Smooth muscle cell (in vitro differentiated cells): ENCODE measurements at regions not wholly inside any gene's neighbourhood (a gene's known extent, or its start where the extent isn't known, plus 50 kb on each side); places are given as distances from the start of the nearest gene placed in this dataset.

ENCODE experiments used
- DNase-seq: peaks from one replicate; lab custom pipeline; 2025; ENCODE audit not compliant: unreplicated experiment; lab: John Stamatoyannopoulos, UW
- H2AFZ ChIP-seq: fragments of 200-600 bp; sonication (generic); 2 replicates; pipeline ENCODE4 v1.6.0; 2016; ENCODE audit warnings: antibody characterized with exemption, low read depth, mild to moderate bottlenecking
- H3F3A ChIP-seq: fragments of 200-600 bp; sonication (generic); 2 replicates; pipeline ENCODE4 v1.6.0; 2017; ENCODE audit warnings: antibody characterized with exemption, low read depth
- H3K27ac ChIP-seq: fragments of 200-600 bp; sonication (generic); 2 replicates; pipeline ENCODE4 v1.5.1; 2016; ENCODE audit warnings: low read depth, mild to moderate bottlenecking
- H3K27me3 ChIP-seq: fragments of 200-600 bp; sonication (generic); 2 replicates; pipeline ENCODE4 v1.6.1; 2016; ENCODE audit warnings: low read depth, mild to moderate bottlenecking
- H3K36me3 ChIP-seq: fragments of 200-600 bp; sonication (generic); 2 replicates; pipeline ENCODE4 v1.5.1; 2016; ENCODE audit warnings: low read depth
- H3K4me1 ChIP-seq: fragments of 200-600 bp; sonication (generic); 2 replicates; pipeline ENCODE4 v1.5.1; 2016; ENCODE audit warnings: low read depth
- H3K4me2 ChIP-seq: fragments of 200-600 bp; sonication (generic); 2 replicates; pipeline ENCODE4 v1.6.0; 2016; ENCODE audit warnings: mild to moderate bottlenecking
- H3K4me3 ChIP-seq: fragments of 200-600 bp; sonication (generic); 2 replicates; pipeline ENCODE4 v1.5.1; 2016; ENCODE audit warnings: mild to moderate bottlenecking
- H3K79me2 ChIP-seq: fragments of 200-600 bp; sonication (generic); 2 replicates; pipeline ENCODE4 v1.6.0; 2016; ENCODE audit warnings: low read depth, mild to moderate bottlenecking
- H3K9ac ChIP-seq: fragments of 200-600 bp; sonication (generic); 2 replicates; pipeline ENCODE4 v1.6.0; 2016; ENCODE audit warnings: low read depth
- H3K9me3 ChIP-seq: fragments of 200-600 bp; sonication (generic); replicated peaks from 2 replicates; pipeline ENCODE4 v1.5.1; 2016; ENCODE audit warnings: low read depth
- H4K20me1 ChIP-seq: fragments of 200-600 bp; sonication (generic); 2 replicates; pipeline ENCODE4 v1.6.0; 2016; ENCODE audit warnings: low read depth
- CTCF ChIP-seq: fragments of 200-600 bp; sonication (generic); IDR thresholded peaks from 2 replicates; pipeline ENCODE4 v1.5.1; 2017; ENCODE audit warnings: borderline replicate concordance, mild to moderate bottlenecking, antibody characterized with exemption; ENCODE audit not compliant: insufficient read depth, poor library complexity, severe bottlenecking
- WGBS: methylation state at CpG from one replicate; pipeline ENCODE4 v1.1.7; 2016; ENCODE audit warnings: low lambda C conversion rate; 5-methylcytosine and 5-hydroxymethylcytosine counted together

GRCh38 chrX:9388450-9388849, 76.4 kb upstream of the TBL1X start:
- Histone ChIP-seq H3K9ac (no peak overlapping the region), H4K20me1 (no peaks in the 10 kb centered on the region), H3K4me2 (no peak overlapping the region), H3K79me2 (no peaks in the 10 kb centered on the region), H3K27me3 (no peaks in the 10 kb centered on the region), H2AFZ (no peak overlapping the region), H3F3A (no peaks in the 10 kb centered on the region), H3K4me3 (no peak overlapping the region), H3K27ac (no peak overlapping the region), H3K9me3 (no peaks in the 10 kb centered on the region), H3K4me1 (no peaks in the 10 kb centered on the region), H3K36me3 (no peaks in the 10 kb centered on the region)
- no peak for TF ChIP-seq CTCF
- WGBS = 72% methylated on average over 1 of the region's 1 CpG
- no peak for DNase-seq

GRCh38 chrX:9390121-9390520, 74.7 kb upstream of the TBL1X start:
- H4K20me1 ChIP-seq = no peaks in the 10 kb centered on the region
- WGBS = 84% methylated on average over 1 of the region's 1 CpG
- H3K27ac ChIP-seq = no peak overlapping the region
- H3K9me3 ChIP-seq = no peaks in the 10 kb centered on the region
- no peak overlapping the region for H3K4me3 ChIP-seq
- H3F3A ChIP-seq = no peaks in the 10 kb centered on the region
- H3K36me3 ChIP-seq = no peaks in the 10 kb centered on the region
- H3K79me2 ChIP-seq = no peaks in the 10 kb centered on the region
- H3K27me3 ChIP-seq = no peaks in the 10 kb centered on the region
- no peak for DNase-seq
- TF ChIP-seq CTCF = no peak
- no peak overlapping the region for H2AFZ ChIP-seq
- H3K4me2 ChIP-seq = no peak overlapping the region
- H3K4me1 ChIP-seq = no peaks in the 10 kb centered on the region
- no peak overlapping the region for H3K9ac ChIP-seq

- Histone ChIP-seq H3K27ac (no peak overlapping the region), H3K4me2 (no peak overlapping the region), H3K79me2 (no peaks in the 10 kb centered on the region), H3K36me3 (no peaks in the 10 kb centered on the region), H3F3A (no peaks in the 10 kb centered on the region), H3K4me3 (no peak overlapping the region), H2AFZ (no peak overlapping the region), H3K9me3 (no peaks in the 10 kb centered on the region), H3K4me1 (no peaks in the 10 kb centered on the region), H3K9ac (no peak overlapping the region), H4K20me1 (no peaks in the 10 kb centered on the region), H3K27me3 (no peaks in the 10 kb centered on the region)
- 78% methylated on average over 8 of the region's 8 CpGs for WGBS
- DNase-seq = no peak
- no peak for TF ChIP-seq CTCF
Observed at GRCh38 chrX:9390693-9391368, 74.0 kb upstream of the TBL1X start.

GRCh38 chrX:9392445-9392844, 72.4 kb upstream of the TBL1X start:
- WGBS = 59% methylated on average over 5 of the region's 5 CpGs
- Histone ChIP-seq H3K4me2 (no peak overlapping the region), H4K20me1 (no peaks in the 10 kb centered on the region), H2AFZ (no peak overlapping the region), H3K9ac (no peak overlapping the region), H3K4me3 (no peak overlapping the region), H3K79me2 (no peaks in the 10 kb centered on the region), H3K9me3 (no peaks in the 10 kb centered on the region), H3K36me3 (no peaks in the 10 kb centered on the region), H3F3A (no peaks in the 10 kb centered on the region), H3K4me1 (no peaks in the 10 kb centered on the region), H3K27me3 (no peaks in the 10 kb centered on the region), H3K27ac (no peak overlapping the region)
- no peak for DNase-seq
- no peak for TF ChIP-seq CTCF
